HepG2 (cell line): ENCODE measurements at regions not wholly inside any gene's neighbourhood (a gene's known extent, or its start where the extent isn't known, plus 50 kb on each side); places are given as distances from the start of the nearest gene placed in this dataset.

Experiments used
- ARHGAP35 ChIP-seq: sonication (generic); formaldehyde crosslinking; IDR thresholded peaks from 2 replicates; pipeline ENCODE4 v1.9.0; 2022; ENCODE audit warnings: mild to moderate bottlenecking, inconsistent platforms, moderate library complexity, missing genetic modification reagents, borderline replicate concordance
- CBX5 ChIP-seq: sonication (generic); formaldehyde crosslinking; IDR thresholded peaks from 2 replicates; pipeline ENCODE4 v1.4.0; 2020; ENCODE audit warnings: missing genetic modification reagents, borderline replicate concordance
- FOXC1 ChIP-seq: sonication (generic); formaldehyde crosslinking; IDR thresholded peaks from 2 replicates; pipeline ENCODE4 v1.8.0; 2022; ENCODE audit warnings: mild to moderate bottlenecking, missing genetic modification reagents, borderline replicate concordance
- FOXP1 ChIP-seq, 2 experiments: fragments of 450-650 bp in 1 of 2; IDR thresholded peaks; 2 replicates each; pipeline ENCODE4 v1.6.1; 2017 to 2018; ENCODE audit warnings: antibody characterized with exemption in 1 of 2
- GLI4 ChIP-seq: sonication (generic); formaldehyde crosslinking; IDR thresholded peaks from 2 replicates; pipeline ENCODE4 v1.5.1; 2020; ENCODE audit warnings: missing genetic modification reagents, mild to moderate bottlenecking, moderate library complexity, borderline replicate concordance
- HDAC2 ChIP-seq: sonication (generic); formaldehyde crosslinking; IDR thresholded peaks from 2 replicates; pipeline ENCODE4 v1.4.0; 2020; ENCODE audit warnings: missing genetic modification reagents
- PHF20 ChIP-seq: sonication (generic); formaldehyde crosslinking; IDR thresholded peaks from 2 replicates; pipeline ENCODE4 v1.5.0; 2020; ENCODE audit warnings: mild to moderate bottlenecking, missing genetic modification reagents
- POGZ ChIP-seq: sonication (generic); formaldehyde crosslinking; IDR thresholded peaks from 2 replicates; pipeline ENCODE4 v1.4.0; 2020; ENCODE audit warnings: mild to moderate bottlenecking, missing genetic modification reagents
- RFXAP ChIP-seq: sonication (generic); formaldehyde crosslinking; IDR thresholded peaks from 2 replicates; pipeline ENCODE4 v1.4.0; 2020; ENCODE audit warnings: missing genetic modification reagents, borderline replicate concordance
- SIN3A ChIP-seq: IDR thresholded peaks from 2 replicates; pipeline ENCODE4 v1.6.1; 2011; ENCODE audit warnings: low read depth, mild to moderate bottlenecking, control low read depth, low read length, borderline replicate concordance
- SYNCRIP ChIP-seq: fragments of 200-400 bp; formaldehyde crosslinking; IDR thresholded peaks from 2 replicates; pipeline ENCODE4 v1.6.1; 2018; ENCODE audit warnings: mild to moderate bottlenecking, low read depth, low read length; ENCODE audit not compliant: insufficient read depth
- YEATS2 ChIP-seq: sonication (generic); formaldehyde crosslinking; IDR thresholded peaks from 2 replicates; pipeline ENCODE4 v1.4.0; 2020; ENCODE audit warnings: missing genetic modification reagents, borderline replicate concordance
- YEATS4 ChIP-seq: sonication (generic); formaldehyde crosslinking; IDR thresholded peaks from 2 replicates; pipeline ENCODE4 v1.4.0; 2020; ENCODE audit warnings: missing genetic modification reagents, borderline replicate concordance
- ZBTB21 ChIP-seq: sonication (generic); formaldehyde crosslinking; IDR thresholded peaks from 2 replicates; pipeline ENCODE4 v1.4.0; 2020; ENCODE audit warnings: missing genetic modification reagents
- ZBTB38 ChIP-seq: sonication (generic); formaldehyde crosslinking; IDR thresholded peaks from 2 replicates; pipeline ENCODE4 v1.5.1; 2020; ENCODE audit warnings: mild to moderate bottlenecking, missing genetic modification reagents
- ZNF557 ChIP-seq: sonication (generic); formaldehyde crosslinking; IDR thresholded peaks from 2 replicates; pipeline ENCODE4 v1.4.0; 2020; ENCODE audit warnings: missing genetic modification reagents
- ZNF577 ChIP-seq: sonication (generic); formaldehyde crosslinking; IDR thresholded peaks from 2 replicates; pipeline ENCODE4 v1.4.0; 2020; ENCODE audit warnings: mild to moderate bottlenecking, low read depth, missing genetic modification reagents, borderline replicate concordance
- ZNF589 ChIP-seq: sonication (generic); formaldehyde crosslinking; conservative IDR thresholded peaks from 2 replicates; pipeline ENCODE4 v1.8.0; 2022; ENCODE audit warnings: mild to moderate bottlenecking, moderate library complexity, missing genetic modification reagents
- ZNF891 ChIP-seq: sonication (generic); formaldehyde crosslinking; IDR thresholded peaks from 2 replicates; pipeline ENCODE4 v1.5.0; 2020; ENCODE audit warnings: mild to moderate bottlenecking, missing genetic modification reagents
- TF ChIP-seq, protein P1 (sequence below): sonication (generic); formaldehyde crosslinking; IDR thresholded peaks from 2 replicates; pipeline ENCODE4 v1.5.0; 2020; ENCODE audit warnings: missing genetic modification reagents
- TF ChIP-seq, protein P2 (sequence below): sonication (generic); formaldehyde crosslinking; IDR thresholded peaks from 2 replicates; pipeline ENCODE4 v1.5.1; 2020; ENCODE audit warnings: missing genetic modification reagents, mild to moderate bottlenecking, borderline replicate concordance
- TF ChIP-seq, protein P3 (sequence below): sonication (generic); formaldehyde crosslinking; conservative IDR thresholded peaks from 2 replicates; pipeline ENCODE4 v1.8.0; 2022; ENCODE audit warnings: missing genetic modification reagents
- TF ChIP-seq, protein P4 (sequence below): sonication (generic); formaldehyde crosslinking; IDR thresholded peaks from 2 replicates; pipeline ENCODE4 v1.5.0; 2020; ENCODE audit warnings: mild to moderate bottlenecking, missing genetic modification reagents

DNA sequence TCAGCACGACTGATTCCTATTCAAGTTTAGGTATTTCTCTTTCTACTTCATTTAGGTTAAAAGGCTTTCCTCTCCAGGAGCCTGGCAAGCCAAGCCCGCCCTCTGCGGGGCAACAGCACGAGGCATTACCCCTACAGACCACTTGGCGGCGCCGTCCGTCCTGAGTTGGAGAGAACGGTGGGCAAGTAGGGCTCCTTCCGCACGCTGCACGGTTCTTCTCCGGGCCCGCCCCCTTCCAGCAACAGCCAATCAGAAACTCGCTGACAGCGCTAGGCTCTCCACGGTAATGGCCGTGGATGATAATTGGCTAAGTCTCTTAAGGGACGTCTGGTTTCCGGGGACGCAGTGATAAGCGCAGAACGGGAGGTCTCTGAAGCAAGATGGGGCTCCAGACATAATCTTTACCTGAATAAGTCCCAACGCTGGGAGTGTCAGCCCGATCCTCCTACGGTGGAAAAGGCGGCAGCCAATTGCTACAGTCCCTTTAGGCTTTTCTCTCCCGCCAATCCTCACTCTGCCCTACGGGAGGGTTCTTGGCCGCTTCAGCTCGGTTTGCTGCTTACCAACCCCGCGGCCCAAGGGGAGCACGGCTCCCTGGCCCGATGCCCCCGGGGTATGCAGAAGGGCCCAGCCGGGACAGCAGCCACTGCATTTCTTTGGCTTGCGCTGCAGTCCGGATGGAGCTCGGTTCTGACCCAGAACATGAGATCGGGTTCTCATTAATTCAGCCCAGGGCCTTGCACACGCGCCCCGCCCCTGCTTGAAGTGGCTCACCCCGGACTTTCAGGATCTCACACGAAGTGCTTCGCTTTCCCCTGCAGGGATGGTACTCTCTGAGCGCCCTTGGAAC lies 206.9 kb upstream of the PKDCC start (continued):
- TF ChIP-seq, protein P1, sequence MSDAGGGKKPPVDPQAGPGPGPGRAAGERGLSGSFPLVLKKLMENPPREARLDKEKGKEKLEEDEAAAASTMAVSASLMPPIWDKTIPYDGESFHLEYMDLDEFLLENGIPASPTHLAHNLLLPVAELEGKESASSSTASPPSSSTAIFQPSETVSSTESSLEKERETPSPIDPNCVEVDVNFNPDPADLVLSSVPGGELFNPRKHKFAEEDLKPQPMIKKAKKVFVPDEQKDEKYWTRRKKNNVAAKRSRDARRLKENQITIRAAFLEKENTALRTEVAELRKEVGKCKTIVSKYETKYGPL (CRISPR knock-in tag): no peak
- TF ChIP-seq PHF20 (peak; percentile 74), YEATS4 (CRISPR knock-in tag) (peak; percentile 30; the same call in 1 of the 2 replicates), ARHGAP35 (CRISPR knock-in tag) (peak; percentile 22; the same call in 1 of the 2 replicates), ZNF577 (CRISPR knock-in tag) (no peak), GLI4 (CRISPR knock-in tag) (peak; percentile 73; the same call in 1 of the 2 replicates), ZBTB21 (CRISPR knock-in tag) (peak; percentile 12; the same call in 1 of the 2 replicates), SIN3A (no peak), POGZ (CRISPR knock-in tag) (peak; percentile 94), ZNF557 (CRISPR knock-in tag) (0 out of 2 replicates have a peak, but pooled peaks have one; percentile 82), FOXC1 (CRISPR knock-in tag) (no peak), FOXP1 (IDR thresholded peaks at IDR 0.05) (no peak), FOXP1 (CRISPR knock-in tag; IDR thresholded peaks at IDR 0.05) (no peak; the same call in 1 of the 2 replicates), ZNF589 (CRISPR knock-in tag) (no peak; the same call in 1 of the 2 replicates), CBX5 (CRISPR knock-in tag) (peak; percentile 100), ZNF891 (CRISPR knock-in tag) (0 out of 2 replicates have a peak, but pooled peaks have one; percentile 85), SYNCRIP (no peak), RFXAP (CRISPR knock-in tag) (peak; percentile 98), HDAC2 (CRISPR knock-in tag) (peak; percentile 71; the same call in 1 of the 2 replicates), ZBTB38 (CRISPR knock-in tag) (peak; percentile 27; the same call in 1 of the 2 replicates), YEATS2 (CRISPR knock-in tag) (peak; percentile 89)
- TF ChIP-seq, protein P2, sequence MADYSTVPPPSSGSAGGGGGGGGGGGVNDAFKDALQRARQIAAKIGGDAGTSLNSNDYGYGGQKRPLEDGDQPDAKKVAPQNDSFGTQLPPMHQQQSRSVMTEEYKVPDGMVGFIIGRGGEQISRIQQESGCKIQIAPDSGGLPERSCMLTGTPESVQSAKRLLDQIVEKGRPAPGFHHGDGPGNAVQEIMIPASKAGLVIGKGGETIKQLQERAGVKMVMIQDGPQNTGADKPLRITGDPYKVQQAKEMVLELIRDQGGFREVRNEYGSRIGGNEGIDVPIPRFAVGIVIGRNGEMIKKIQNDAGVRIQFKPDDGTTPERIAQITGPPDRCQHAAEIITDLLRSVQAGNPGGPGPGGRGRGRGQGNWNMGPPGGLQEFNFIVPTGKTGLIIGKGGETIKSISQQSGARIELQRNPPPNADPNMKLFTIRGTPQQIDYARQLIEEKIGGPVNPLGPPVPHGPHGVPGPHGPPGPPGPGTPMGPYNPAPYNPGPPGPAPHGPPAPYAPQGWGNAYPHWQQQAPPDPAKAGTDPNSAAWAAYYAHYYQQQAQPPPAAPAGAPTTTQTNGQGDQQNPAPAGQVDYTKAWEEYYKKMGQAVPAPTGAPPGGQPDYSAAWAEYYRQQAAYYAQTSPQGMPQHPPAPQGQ (CRISPR knock-in tag): no peak
- TF ChIP-seq, protein P3, sequence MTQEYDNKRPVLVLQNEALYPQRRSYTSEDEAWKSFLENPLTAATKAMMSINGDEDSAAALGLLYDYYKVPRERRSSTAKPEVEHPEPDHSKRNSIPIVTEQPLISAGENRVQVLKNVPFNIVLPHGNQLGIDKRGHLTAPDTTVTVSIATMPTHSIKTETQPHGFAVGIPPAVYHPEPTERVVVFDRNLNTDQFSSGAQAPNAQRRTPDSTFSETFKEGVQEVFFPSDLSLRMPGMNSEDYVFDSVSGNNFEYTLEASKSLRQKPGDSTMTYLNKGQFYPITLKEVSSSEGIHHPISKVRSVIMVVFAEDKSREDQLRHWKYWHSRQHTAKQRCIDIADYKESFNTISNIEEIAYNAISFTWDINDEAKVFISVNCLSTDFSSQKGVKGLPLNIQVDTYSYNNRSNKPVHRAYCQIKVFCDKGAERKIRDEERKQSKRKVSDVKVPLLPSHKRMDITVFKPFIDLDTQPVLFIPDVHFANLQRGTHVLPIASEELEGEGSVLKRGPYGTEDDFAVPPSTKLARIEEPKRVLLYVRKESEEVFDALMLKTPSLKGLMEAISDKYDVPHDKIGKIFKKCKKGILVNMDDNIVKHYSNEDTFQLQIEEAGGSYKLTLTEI (CRISPR knock-in tag): no peak
- TF ChIP-seq, protein P4, sequence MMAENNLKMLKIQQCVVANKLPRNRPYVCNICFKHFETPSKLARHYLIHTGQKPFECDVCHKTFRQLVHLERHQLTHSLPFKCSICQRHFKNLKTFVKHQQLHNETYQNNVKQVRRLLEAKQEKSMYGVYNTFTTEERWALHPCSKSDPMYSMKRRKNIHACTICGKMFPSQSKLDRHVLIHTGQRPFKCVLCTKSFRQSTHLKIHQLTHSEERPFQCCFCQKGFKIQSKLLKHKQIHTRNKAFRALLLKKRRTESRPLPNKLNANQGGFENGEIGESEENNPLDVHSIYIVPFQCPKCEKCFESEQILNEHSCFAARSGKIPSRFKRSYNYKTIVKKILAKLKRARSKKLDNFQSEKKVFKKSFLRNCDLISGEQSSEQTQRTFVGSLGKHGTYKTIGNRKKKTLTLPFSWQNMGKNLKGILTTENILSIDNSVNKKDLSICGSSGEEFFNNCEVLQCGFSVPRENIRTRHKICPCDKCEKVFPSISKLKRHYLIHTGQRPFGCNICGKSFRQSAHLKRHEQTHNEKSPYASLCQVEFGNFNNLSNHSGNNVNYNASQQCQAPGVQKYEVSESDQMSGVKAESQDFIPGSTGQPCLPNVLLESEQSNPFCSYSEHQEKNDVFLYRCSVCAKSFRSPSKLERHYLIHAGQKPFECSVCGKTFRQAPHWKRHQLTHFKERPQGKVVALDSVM (CRISPR knock-in tag): no peak
